ENCODE measurements at regions not wholly inside any gene's neighbourhood (a gene's known extent, or its start where the extent isn't known, plus 50 kb on each side); places are given as distances from the start of the nearest gene placed in this dataset.
"Not testable (repeated sequence)": the region's sequence is repeated elsewhere in the genome, so short reads cannot be mapped to it uniquely, and the experiment has no call there.

DNA sequence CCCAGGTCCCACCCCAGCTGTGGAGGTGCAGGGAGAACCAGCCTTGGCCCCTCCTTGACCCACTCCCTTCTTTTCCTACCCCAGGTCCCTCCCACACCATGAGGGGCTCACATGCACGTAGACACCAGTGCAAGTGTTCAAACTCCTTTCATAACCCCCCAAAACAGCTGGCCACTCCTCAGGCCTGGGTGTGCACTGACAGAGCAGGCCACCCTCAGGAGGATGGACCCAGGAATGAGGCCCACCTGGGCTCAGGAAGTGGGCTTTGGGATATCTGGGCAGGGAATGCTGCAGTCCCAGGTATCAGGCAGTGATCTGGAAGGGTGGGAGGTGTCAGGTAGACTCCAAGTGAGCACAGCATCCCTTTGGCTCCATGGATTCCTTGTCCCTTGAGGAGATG lies 723.8 kb downstream of the MATN1 start:
- no peak for DNase-seq
- H3K27ac Mint-ChIP-seq: no peak overlapping the region
- H3K27me3 Mint-ChIP-seq (ENCODE audit: low read depth in 3 of 3): peaks cover 0 to 8% (median 5%) of the 10 kb centered on the region in 3 donors
- peaks cover 0 to 12% (median 7%) of the 10 kb centered on the region in 6 donors for H3K9me3 Mint-ChIP-seq
- peaks cover 0 to 3% (median 0%) of the 10 kb centered on the region in 3 donors for H3K36me3 Mint-ChIP-seq
- H3K4me3 Mint-ChIP-seq: no peak overlapping the region
- no peaks in the 10 kb centered on the region for H3K4me1 Mint-ChIP-seq

DNA sequence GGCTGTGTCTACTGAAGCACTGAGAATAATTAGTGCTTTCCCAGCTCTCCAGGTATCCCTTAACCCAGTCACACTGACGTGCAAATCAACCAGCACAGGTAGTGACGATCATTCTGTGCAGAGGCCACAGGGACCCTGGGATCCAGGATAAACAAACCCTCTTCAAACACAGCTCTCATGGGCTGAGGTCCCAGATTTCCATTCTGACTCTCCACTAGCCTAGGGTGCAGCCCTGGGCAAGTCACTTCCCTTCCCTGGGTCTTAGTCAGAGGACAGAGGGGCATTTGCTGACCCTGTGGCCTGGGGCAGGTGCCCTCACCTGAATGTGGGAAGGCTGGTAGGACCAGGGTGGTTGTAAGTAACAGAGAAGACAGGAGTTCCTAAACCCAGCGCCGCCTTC lies 724.7 kb downstream of the MATN1 start:
- H3K27me3 Mint-ChIP-seq (ENCODE audit: low read depth in 3 of 3): peaks cover 0 to 8% (median 5%) of the 10 kb centered on the region in 3 donors
- no peaks in the 10 kb centered on the region for H3K4me1 Mint-ChIP-seq
- H3K9me3 Mint-ChIP-seq: peaks cover 0 to 21% (median 9%) of the 10 kb centered on the region in 6 donors
- no peak overlapping the region for H3K27ac Mint-ChIP-seq
- H3K36me3 Mint-ChIP-seq: peaks cover 0 to 3% (median 0%) of the 10 kb centered on the region in 3 donors
- no peak for DNase-seq
- H3K4me3 Mint-ChIP-seq: no peak overlapping the region

DNA sequence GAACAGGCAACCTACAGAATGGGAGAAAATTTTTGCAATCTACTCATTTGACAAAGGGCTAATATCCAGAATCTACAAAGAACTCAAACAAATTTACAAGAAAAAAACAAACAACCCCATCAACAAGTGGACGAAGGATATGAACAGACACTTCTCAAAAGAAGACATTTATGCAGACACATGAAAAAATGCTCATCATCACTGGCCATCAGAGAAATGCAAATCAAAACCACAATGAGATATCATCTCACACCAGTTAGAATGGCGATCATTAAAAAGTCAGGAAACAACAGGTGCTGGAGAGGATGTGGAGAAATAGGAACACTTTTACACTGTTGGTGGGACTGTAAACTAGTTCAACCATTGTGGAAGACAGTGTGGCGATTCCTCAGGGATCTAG lies 725.6 kb downstream of the MATN1 start:
- H3K36me3 Mint-ChIP-seq, H3K4me3 Mint-ChIP-seq, DNase-seq, H3K27ac Mint-ChIP-seq, H3K4me1 Mint-ChIP-seq: not testable (repeated sequence)
- Mint-ChIP-seq H3K9me3 (peaks cover 6 to 30% (median 15%) of the 10 kb centered on the region in 6 donors), H3K27me3 (ENCODE audit: low read depth in 3 of 3) (peaks cover 2 to 11% (median 2%) of the 10 kb centered on the region in 3 donors)

DNA sequence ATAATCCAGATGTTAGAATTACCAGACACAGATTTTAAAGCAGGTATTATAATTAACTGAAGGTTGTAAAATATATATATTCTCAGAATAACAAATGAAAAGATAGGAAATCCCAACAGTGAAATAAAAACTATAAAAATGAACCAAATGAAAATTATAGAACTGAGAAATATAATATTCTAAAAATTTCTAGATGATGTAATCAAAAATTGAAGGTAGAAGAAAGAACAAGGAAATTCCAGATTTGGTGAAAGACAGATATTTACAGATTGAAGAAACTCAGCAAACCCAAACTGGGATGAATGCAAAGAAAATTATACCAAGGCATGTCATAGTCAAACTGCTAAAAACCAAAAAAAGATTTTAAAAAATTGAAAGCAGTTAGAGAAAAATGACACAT lies 729.4 kb downstream of the MATN1 start:
- no peak overlapping the region for H3K4me3 Mint-ChIP-seq
- DNase-seq: no peak
- H3K27ac Mint-ChIP-seq: no peak overlapping the region
- H3K9me3 Mint-ChIP-seq: peaks cover 6 to 35% (median 15%) of the 10 kb centered on the region in 6 donors
- H3K36me3 Mint-ChIP-seq: peaks cover 0 to 8% (median 5%) of the 10 kb centered on the region in 3 donors
- no peaks in the 10 kb centered on the region for H3K4me1 Mint-ChIP-seq
- peaks cover 4 to 12% (median 4%) of the 10 kb centered on the region in 3 donors for H3K27me3 Mint-ChIP-seq (ENCODE audit: low read depth in 3 of 3)

DNA sequence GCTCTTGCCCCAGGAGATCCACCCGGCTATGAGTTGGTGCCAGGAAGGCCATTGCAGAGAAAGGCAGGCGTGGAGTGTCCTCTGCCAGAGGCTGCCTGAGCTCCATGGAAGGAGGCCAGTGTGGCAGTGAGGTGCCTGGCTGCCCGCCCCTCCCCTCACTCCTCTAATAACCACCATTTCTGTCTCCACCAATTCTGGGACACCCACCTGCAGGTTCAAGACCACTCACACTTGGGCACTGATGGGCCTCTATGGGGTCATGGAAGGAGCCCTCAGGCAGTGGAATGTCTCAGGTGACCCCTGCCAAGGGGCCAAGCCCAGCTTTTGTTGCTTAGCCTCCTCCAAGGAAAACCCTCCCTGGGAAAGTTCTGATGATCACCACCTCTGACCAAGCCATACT lies 731.6 kb downstream of the MATN1 start:
- Mint-ChIP-seq H3K4me1 (no peaks in the 10 kb centered on the region), H3K4me3 (no peak overlapping the region), H3K27me3 (ENCODE audit: low read depth in 3 of 3) (peaks cover 4 to 15% (median 4%) of the 10 kb centered on the region in 3 donors), H3K27ac (no peak overlapping the region), H3K9me3 (peaks cover 6 to 35% (median 15%) of the 10 kb centered on the region in 6 donors), H3K36me3 (peaks cover 0 to 8% (median 5%) of the 10 kb centered on the region in 3 donors)
- no peak for DNase-seq

DNA sequence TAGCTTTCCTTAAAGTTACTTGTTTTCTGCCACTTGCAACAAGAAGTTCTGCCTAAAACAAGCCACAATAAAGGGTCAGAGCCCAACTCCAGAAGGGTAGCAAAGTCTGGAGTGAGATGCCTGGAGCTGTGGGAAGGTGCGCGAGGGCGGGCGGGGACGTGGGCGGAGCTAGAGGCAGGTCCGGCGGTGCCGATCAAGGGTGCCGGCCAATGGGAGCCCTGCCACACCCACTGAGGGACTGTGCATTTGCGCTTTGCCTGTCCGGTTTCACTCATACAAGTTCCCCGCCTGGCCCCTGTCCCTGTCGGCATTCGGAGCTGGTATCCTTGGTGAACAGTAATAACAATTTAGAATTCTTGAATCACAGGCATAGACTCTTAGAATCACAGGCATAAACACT lies 732.4 kb downstream of the MATN1 start:
- Mint-ChIP-seq H3K4me1 (no peaks in the 10 kb centered on the region), H3K27me3 (ENCODE audit: low read depth in 3 of 3) (peaks cover 4 to 11% (median 4%) of the 10 kb centered on the region in 3 donors), H3K9me3 (peaks cover 6 to 30% (median 15%) of the 10 kb centered on the region in 6 donors), H3K4me3 (no peak overlapping the region), H3K36me3 (peaks cover 0 to 8% (median 5%) of the 10 kb centered on the region in 3 donors), H3K27ac (no peak overlapping the region)
- no peak for DNase-seq

DNA sequence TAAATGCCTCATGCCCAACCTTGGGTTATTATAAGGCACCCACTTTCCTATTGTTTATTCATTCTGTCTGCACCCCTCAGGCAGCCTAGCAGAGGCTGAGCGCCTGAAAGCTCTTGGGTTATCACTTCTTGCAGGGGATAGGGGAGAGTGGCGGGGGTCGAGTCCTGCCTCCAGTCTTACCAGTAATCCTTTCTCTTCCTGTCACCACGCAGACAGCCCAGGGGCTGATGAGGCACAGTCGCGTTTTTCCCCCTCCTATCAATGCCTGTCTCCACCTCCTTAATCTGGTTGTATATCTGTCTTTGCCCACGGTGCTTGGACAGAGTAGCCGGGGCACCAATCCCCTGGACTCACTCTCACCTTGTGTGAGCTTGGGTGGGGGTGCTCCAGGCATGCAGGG lies 733.1 kb downstream of the MATN1 start:
- no peak for DNase-seq
- H3K9me3 Mint-ChIP-seq: peaks cover 6 to 29% (median 15%) of the 10 kb centered on the region in 6 donors
- H3K4me3 Mint-ChIP-seq: no peak overlapping the region
- no peaks in the 10 kb centered on the region for H3K4me1 Mint-ChIP-seq
- peaks cover 4 to 11% (median 4%) of the 10 kb centered on the region in 3 donors for H3K27me3 Mint-ChIP-seq (ENCODE audit: low read depth in 3 of 3)
- peaks cover 0 to 8% (median 5%) of the 10 kb centered on the region in 3 donors for H3K36me3 Mint-ChIP-seq
- no peak overlapping the region for H3K27ac Mint-ChIP-seq

DNA sequence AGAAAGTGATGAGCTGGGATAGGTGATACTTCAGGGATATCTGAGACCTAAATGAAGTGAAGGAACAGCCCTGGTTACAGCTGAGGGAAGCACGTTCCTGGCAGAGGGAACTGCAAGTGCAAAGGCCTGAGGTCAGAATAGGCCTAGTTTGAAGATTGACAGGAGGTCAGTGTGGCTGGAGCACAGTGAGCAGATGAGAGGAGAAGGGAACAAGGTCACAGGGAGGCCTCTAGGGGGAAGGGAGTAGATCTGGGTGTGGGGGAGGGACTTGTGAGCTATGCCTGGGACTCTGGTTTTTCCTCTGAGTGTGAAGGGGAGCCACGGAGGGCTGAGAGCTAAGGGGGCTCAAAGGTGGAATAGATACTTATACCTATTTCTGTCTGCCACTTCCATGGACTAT lies 736.4 kb downstream of the MATN1 start:
- Mint-ChIP-seq H3K4me1 (no peaks in the 10 kb centered on the region), H3K27ac (no peak overlapping the region), H3K36me3 (no peaks in the 10 kb centered on the region), H3K27me3 (ENCODE audit: low read depth in 3 of 3) (peaks cover 2 to 11% (median 11%) of the 10 kb centered on the region in 3 donors), H3K9me3 (no peaks in the 10 kb centered on the region), H3K4me3 (no peak overlapping the region)
- no peak for DNase-seq

DNA sequence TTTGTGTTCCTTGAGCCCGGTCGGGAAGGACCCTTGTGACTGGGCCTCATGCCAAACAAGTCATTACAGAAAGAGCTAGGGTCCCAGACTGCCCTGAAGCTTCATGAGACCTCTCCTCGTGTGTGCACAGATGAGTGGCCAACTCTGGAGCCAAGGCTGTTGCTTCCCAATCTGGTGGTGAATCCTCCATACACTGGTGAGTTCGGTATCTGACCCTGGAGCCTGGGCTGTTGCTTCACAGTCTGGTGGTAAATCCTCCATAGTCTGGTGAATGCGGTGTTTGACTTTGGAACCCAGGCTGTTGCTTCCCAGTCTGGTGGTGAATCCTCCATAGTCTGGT lies 737.8 kb downstream of the MATN1 start:
- peaks cover 0 to 11% (median 10%) of the 10 kb centered on the region in 3 donors for H3K27me3 Mint-ChIP-seq (ENCODE audit: low read depth in 3 of 3)
- no peak overlapping the region for H3K4me3 Mint-ChIP-seq
- no peaks in the 10 kb centered on the region for H3K4me1 Mint-ChIP-seq
- no peak overlapping the region for H3K27ac Mint-ChIP-seq
- no peaks in the 10 kb centered on the region for H3K9me3 Mint-ChIP-seq
- no peaks in the 10 kb centered on the region for H3K36me3 Mint-ChIP-seq
- DNase-seq: no peak

DNA sequence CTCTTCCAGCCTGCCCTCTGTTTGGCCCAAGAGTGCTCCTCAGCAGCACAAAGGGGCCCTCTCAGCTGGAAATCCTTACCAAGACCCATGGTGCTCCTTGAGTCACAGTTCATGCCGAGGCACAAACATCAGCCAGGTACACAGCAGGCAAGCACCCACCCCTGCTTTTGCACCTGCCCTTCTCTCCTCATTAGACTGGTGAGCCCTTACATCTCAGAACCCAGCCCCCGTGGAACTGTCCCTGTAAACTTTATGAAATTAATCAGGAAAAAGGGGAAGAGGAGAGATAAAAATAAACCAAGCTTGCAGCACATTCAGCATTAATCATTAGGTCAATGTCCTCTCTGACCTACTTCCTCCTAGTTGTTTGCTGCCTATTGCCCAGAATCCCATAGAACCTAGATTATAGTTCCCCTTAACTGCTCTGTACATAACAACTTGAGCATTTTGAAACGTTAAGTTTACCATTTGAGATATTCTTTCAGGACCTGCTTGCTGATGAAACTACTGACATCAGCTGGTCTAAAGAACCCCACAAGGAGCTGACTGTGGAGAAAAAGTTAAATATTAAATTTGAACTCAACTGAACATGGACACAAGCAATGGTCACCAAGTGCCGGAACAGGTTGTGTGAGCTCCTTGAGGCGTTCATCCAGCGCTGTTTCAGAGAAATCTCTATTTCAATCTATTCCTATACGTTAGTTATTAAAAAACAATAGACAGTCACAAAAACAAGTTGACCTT lies 738.4 kb downstream of the MATN1 start:
- Mint-ChIP-seq H3K27ac (no peak overlapping the region), H3K36me3 (no peaks in the 10 kb centered on the region), H3K4me1 (no peaks in the 10 kb centered on the region), H3K27me3 (ENCODE audit: low read depth in 3 of 3) (peaks cover 0 to 11% (median 10%) of the 10 kb centered on the region in 3 donors), H3K9me3 (no peaks in the 10 kb centered on the region), H3K4me3 (no peak overlapping the region)
- no peak for DNase-seq

DNA sequence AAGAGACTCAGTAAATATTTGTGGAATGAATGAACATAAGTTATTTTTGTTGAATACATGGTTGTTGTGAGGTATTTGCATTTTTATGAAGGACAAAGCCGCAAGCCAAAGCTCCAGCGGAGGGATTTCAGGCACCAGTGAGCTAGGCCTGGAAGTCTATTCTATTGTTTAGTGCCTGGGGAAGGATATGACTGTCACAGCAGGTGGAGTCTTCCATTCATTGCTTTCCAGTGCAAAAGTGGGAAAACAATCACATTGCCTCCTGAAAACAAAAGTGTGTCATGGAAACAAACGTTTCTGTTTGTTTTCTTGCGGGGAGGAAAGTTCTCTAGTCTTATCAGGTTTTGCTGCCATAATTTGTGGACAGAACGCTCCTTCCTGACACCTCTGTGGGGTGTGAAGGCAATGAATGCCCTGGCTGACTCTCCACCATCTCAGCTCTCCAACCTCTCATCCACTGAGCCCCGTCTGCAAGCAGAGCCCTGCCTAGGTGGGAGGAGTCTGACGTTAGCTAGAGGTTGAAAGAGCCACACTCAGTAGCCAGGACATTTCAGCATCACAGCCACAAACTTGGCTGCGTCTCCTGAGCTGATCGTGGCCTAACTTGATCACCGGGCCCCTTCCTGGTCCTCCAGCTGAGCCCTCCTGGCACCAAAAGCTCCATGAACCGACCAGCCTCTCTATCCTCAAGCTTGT lies 739.1 kb downstream of the MATN1 start:
- H3K27me3 Mint-ChIP-seq (ENCODE audit: low read depth in 3 of 3): peaks cover 0 to 13% (median 11%) of the 10 kb centered on the region in 3 donors
- no peaks in the 10 kb centered on the region for H3K4me1 Mint-ChIP-seq
- no peak overlapping the region for H3K4me3 Mint-ChIP-seq

DNA sequence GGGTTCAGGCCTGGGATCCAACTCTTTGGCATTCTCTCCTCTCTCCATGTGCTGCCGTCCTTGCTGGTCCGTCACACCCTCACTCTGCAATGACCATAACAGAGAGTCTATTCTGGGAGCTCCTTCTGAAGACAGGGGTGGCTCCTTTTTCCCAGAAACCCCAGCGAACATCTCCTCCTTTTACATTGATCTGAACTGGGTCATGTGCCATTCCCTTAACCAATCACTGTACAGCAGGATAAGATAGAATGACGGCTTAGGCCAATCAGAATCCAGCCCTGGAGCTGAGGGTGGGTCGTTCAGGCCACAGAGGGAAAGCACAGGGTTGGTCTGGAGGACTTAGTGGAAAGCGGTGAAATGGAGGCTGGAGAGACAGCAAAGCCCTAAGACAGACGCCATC lies 740.1 kb downstream of the MATN1 start:
- H3K9me3 Mint-ChIP-seq: peaks cover 0 to 3% (median 0%) of the 10 kb centered on the region in 6 donors
- no peaks in the 10 kb centered on the region for H3K36me3 Mint-ChIP-seq
- H3K4me3 Mint-ChIP-seq: no peak overlapping the region
- no peak for DNase-seq
- H3K4me1 Mint-ChIP-seq: no peaks in the 10 kb centered on the region
- H3K27me3 Mint-ChIP-seq (ENCODE audit: low read depth in 3 of 3): peaks cover 0 to 13% (median 11%) of the 10 kb centered on the region in 3 donors
- no peak overlapping the region for H3K27ac Mint-ChIP-seq

More for the DNA sequence above, 739.1 kb downstream of the MATN1 start:
- DNase-seq: no peak
- no peaks in the 10 kb centered on the region for H3K36me3 Mint-ChIP-seq
- H3K9me3 Mint-ChIP-seq: no peaks in the 10 kb centered on the region
- H3K27ac Mint-ChIP-seq: no peak overlapping the region

DNA sequence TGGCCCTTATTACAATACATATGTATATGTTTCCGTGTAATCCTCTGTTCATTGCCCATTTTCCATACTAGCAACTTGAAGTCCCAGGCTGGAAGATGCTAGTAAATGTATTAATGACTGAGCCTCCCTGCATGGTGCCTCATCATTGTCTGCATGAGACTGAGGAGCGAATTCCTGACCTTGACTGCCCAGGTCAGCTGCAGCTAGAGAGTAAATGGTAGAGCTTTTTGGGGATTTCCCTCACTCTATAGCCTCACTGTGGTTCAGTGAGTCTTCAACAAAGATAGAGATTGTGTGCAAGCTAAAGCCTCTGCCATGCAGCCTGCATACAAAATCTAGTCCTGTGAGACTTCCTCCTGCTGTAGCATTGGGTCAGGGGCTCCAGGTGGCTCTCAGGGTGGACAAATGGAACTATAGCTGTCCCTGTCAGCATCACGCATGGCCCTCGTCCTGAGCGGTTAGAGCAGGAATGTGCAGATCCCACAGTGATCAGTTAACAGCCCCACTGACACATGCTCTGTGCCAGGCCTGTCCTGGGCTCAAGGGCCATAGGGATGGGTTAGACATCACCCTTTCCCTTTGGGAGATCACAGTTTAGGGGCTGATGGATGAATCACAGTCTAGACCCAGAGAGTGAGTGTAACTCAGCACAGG lies 741.7 kb downstream of the MATN1 start:
- no peak overlapping the region for H3K27ac Mint-ChIP-seq
- no peak for DNase-seq
- peaks cover 0 to 8% (median 0%) of the 10 kb centered on the region in 6 donors for H3K9me3 Mint-ChIP-seq
- H3K4me3 Mint-ChIP-seq: no peak overlapping the region
- no peaks in the 10 kb centered on the region for H3K4me1 Mint-ChIP-seq
- H3K36me3 Mint-ChIP-seq: no peaks in the 10 kb centered on the region
- peaks cover 2 to 13% (median 8%) of the 10 kb centered on the region in 3 donors for H3K27me3 Mint-ChIP-seq (ENCODE audit: low read depth in 3 of 3)

DNA sequence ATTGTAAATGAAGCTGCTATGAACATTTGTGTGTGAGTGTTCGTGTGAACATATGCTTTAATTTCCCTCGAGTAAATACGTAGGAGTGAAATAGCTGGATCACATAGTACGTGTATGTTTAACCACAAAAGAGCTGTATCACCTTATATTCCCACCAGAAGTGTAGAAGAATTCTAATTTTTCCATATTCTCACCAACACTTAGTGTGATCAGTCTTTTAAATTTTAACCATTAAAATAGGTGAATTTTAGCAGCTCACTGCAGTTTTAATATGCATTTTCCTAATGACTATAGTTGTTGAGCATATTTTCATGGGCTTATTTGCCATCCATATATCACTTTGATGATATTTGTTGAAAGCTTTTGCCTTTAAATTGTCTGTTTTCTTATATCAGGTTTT lies 741.2 kb downstream of the PTPRU start:
- no peaks in the 10 kb centered on the region for H3K36me3 Mint-ChIP-seq
- H3K27ac Mint-ChIP-seq: no peak overlapping the region
- no peaks in the 10 kb centered on the region for H3K4me1 Mint-ChIP-seq
- H3K9me3 Mint-ChIP-seq: peaks cover 0 to 8% (median 0%) of the 10 kb centered on the region in 6 donors
- peaks cover 2 to 7% (median 6%) of the 10 kb centered on the region in 3 donors for H3K27me3 Mint-ChIP-seq (ENCODE audit: low read depth in 3 of 3)
- no peak overlapping the region for H3K4me3 Mint-ChIP-seq
- no peak for DNase-seq

All from immature natural killer cell (primary cell).